Hepatocyte (in vitro differentiated cells): ENCODE measurements at regions not wholly inside any gene's neighbourhood (a gene's known extent, or its start where the extent isn't known, plus 50 kb on each side); places are given as distances from the start of the nearest gene placed in this dataset.

ENCODE experiments used
- CTCF ChIP-seq: fragments of 200-600 bp; sonication (generic); IDR thresholded peaks from 2 replicates; pipeline ENCODE4 v1.5.1; 2016; ENCODE audit warnings: antibody characterized with exemption, mild to moderate bottlenecking; ENCODE audit not compliant: poor library complexity
- EZH2 ChIP-seq: fragments of 200-600 bp; sonication (generic); IDR thresholded peaks from 2 replicates; pipeline ENCODE4 v1.6.1; 2016; ENCODE audit warnings: antibody characterized with exemption, mild to moderate bottlenecking, borderline replicate concordance

- TF ChIP-seq CTCF (no peak), EZH2 (no peak)
These were observed 114.9 kb downstream of the VSIG4 start for GRCh38 chrX:65925005-65925404.
